NCI-H526 treated with DMSO at 0.1 percent for 48 hours (cell line): ENCODE measurements at regions not wholly inside any gene's neighbourhood (a gene's known extent, or its start where the extent isn't known, plus 50 kb on each side); places are given as distances from the start of the nearest gene placed in this dataset.

ENCODE experiments used
- DNase-seq: peaks from one replicate; lab custom pipeline; 2025; lab: John Stamatoyannopoulos, UW

DNA sequence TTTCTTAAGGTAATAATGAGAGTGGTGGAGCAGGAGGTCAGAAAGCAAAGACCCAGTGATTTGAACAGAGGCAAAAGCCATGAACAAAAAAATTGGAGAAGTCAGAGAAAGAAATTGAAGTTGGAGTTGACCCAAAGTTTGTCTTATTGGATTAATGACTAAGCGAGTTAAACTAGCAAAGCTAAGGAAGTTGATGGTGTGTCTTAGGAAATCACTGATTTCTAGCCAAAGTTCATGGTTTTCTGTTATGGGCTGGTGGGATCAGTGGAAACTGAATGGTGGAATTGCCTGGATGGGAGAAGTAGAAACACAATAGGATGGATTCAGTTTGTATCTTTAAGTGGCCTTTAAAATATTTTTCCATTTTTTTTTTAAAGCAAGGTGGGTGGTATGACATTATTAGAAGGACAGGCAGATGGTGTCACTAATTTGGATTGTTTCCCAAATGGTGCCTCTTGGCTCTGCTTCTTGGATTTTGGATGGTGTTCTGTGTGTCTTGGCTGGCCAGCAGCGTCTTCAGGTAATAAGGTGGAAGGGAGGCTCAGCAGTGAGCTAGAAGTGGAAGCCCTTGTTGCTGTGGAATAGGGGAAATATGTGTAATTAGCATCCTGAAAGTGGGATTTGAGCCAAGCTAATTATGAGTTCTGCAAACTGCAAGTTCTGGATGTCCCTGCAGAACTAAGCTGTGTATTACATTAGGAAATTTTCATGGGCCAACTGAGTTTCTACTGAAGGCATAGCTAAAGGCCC lies 302.9 kb downstream of the LMO7 start:
- DNase-seq = no peak

DNA sequence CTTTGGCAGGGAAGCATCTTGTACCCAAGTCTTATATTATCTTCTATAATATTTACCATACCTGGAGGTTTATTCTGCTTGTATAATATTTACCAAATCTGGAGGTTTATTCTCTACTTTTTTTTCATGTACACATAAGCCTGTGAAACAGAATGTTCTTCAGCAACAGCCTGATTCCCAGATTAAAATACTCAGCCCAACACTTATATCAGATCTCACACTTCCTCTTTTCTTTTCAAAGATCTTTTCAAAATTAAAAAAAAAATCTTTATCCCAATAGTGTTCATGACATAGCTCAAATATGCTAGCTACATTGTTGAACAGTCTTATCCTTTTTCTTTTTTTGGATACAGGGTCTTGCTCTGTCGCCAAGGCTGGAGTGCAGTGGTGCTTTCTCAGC lies 300.7 kb downstream of the LMO7 start:
- DNase-seq = no peak

DNA sequence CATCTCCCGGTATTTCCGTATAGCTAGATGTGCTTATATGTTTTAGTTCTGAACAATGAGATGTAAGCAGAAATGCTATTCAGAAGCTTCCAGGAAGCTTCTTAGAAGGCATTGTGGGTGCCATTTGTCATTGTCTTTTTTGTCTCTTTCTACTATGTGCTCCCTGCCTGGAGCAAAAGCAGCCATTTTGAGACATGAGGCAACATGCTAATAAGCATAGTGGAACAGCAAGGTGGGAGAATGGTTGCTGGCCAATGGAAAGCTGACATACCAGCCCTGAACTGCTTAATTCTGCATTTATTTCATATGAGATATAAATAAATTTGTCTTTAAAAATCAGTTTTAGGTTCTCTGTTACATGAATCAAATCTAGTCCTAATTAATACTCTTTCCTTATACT lies 299.7 kb downstream of the LMO7 start:
- DNase-seq = no peak

DNA sequence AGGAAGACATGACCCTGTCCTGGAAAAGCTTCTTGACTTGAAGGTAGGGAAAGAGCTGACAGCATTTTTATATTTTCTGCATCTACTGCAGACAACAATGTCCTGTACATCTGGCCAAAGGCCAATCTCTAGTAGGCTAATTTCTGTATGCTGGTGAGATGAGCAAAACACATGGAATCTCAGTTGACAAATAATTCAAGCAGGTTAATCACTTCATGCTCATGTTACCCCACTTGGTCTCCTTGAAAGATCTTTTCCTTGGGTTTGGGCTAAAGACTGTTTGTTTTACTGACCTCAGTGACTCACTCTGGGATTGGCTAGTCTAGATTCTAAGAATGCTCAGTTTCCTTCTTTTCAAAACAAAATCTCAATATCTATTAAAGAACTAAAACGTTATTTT lies 298.8 kb downstream of the LMO7 start:
- no peak for DNase-seq

DNA sequence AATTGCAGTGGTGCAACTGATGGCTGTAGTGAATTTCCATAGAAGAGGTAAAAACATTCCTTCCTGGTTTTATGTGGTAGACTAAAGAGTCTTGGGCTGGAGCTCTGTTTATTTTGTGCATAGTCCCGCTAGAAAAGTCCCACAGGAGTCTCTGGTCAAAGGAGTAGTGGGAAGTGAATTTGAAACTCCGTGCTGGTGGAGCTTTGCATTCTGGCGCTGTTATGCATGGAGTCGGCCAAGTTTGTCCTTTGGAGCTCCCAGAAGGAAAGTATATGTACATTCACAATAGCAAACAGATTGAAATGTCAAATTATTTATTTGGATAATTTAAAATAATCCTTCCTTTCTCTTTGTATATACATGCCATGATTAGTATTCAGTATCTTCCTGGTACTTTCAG lies 296.5 kb downstream of the LMO7 start:
- DNase-seq = no peak

DNA sequence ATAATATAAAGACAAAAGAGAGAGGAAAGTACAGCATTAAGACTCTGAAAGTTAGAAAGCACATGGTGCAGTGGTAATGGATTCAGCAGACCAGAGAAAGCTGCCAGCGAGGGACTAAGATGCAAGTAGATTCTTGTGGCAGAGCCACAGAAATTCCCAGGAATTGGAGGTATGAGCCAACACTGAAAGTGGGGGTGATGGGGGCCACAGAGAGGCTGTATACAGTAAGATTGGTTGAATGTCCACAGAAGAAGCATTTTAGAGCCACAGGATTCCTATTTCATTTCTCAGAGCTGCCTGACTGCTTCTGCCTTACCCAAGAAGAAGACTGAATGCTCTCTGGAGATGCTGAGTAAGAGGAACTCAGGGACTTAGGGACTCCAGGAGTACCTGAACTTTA lies 295.0 kb downstream of the LMO7 start:
- no peak for DNase-seq

DNA sequence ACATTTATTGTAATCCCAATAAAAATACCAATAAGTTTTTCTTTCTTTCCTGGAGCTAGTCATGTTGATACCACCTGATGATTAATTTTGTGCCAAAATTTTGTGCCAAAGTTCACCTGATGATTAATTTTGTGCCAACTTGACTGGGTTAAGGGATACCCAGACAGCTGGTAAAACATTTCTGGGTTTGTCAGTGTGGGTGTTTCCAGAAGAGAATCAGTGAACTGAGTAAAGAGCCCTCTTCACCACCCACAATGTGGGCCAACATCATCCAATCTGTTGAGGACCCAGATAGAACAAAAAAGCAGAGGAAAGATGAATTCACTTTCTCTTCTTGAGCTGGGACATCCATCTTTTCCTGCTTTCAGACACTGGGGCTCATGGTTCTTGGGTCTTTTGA lies 292.9 kb downstream of the LMO7 start:
- no peak for DNase-seq

DNA sequence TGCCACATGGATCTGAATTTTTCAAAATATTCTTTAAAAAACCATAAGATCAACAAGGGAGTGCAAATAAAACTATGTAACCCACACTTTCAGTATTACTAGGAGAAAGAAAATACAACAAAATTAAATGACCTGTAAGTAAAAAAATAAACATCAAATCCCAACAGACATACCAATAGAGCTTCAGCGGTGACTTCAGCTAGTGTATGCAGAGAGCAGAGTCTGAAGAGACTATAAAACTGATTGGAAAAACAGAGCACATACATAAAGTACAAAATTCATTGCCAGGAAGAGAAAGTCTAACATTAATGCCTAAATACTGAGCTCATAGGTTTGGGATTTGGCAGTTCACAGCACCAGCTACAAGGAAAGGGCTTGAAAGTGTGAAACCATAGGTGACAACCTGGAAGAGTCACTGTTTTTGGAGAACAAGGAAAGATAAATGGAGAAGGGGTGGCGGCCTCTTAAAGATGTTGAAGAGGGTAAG lies 291.1 kb downstream of the LMO7 start:
- DNase-seq = no peak

DNA sequence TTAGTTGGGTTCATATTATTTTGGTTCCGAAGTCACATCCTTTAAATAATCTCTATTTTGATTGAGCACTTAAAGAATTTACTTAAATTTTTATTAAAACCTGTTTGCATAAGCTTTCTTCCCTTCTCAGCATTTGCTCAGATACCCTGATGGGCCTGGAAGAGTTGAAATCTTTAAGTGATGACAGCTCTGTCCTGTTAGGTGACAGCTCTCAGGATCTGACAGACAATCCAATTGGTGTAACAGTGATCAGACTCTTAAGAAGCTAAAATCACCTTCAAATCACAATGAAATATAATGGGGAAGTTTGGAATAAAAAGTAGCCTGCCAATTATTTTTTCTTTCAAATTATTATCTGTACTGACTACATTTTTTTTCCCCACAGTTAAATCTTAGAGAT lies 284.4 kb downstream of the LMO7 start:
- no peak for DNase-seq

DNA sequence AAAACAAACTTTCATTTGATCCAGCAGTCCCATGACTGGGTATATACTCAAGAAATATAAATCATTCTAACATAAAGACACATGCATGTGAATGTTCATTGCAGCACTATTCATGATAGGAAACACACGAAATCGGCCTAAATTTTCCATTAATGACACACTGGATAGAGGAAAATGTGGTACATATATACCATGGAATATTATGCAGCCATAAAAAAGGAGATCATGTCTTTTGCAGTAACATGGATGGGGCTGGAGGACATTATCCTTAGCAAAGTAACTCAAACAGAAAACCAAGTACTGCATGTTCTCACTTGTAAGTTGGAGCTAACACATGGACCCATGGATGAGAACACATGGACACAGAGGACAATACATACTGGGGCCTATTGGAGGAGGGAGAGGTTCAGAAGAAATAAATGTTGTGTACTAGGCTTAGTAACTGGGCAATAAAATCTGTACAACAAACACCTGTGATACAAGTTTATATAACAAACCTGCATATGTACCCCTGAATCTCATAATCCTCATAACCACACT lies 283.6 kb downstream of the LMO7 start:
- no peak for DNase-seq

DNA sequence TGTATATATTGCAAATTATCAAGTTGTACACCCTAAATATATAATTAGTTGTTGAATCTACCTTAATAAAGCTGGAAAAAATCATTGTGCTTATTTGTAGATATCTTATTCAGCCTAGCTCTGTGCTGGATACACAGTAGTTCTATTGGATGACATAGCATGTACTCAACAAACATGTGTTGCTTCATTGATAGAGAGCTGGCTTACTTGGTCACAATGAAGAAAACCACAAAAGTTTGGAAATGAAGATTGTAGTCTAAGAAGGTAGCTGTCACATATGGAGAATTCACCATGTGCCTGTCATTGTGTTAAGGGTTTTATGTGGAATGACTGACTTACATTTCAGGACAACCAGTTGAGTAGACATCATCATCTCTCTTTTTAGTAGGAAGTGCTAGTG lies 278.9 kb downstream of the LMO7 start:
- DNase-seq = no peak

DNA sequence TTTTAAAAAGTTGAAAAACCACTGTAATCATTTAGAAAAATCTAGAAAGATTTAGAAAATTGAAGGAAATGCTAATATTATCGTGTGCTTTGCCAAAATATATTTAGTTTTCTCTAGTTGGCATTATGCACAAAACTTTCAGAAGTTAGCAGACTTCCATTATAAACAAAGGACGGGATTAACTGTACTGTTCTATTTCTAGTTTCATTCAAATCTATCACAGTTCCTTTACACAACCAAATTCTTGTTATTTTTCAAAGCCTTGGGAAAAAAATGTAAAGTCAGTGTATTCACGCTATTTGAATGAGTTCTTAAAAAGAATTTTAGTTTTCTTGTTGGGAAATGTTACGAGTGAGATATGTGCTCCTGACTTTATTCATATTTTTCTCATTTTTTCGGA lies 277.8 kb downstream of the LMO7 start:
- DNase-seq = no peak

DNA sequence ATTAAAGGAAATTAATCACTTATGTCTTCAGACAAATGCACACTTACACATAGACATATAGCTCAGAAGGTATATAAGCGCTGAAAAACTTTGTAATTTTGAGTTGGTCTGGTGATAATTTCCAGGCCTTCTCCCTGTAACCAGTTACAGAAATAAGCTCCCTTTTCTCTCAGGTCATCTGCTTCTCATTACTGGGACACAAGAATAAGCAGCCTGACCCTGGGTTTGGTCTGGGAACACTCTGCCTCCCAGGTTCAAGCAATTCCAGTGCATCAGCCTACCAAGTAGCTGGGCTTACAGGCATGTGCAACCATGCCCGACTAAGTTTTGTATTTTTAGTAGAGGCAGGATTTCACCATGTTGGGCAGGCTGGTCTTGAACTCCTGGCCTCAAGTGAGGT lies 274.5 kb downstream of the LMO7 start:
- no peak for DNase-seq
